OCI-LY7 (cell line): ENCODE measurements at regions not wholly inside any gene's neighbourhood (a gene's known extent, or its start where the extent isn't known, plus 50 kb on each side); places are given as distances from the start of the nearest gene placed in this dataset.
"Not testable (repeated sequence)": the region's sequence is repeated elsewhere in the genome, so short reads cannot be mapped to it uniquely, and the experiment has no call there.

Experiments
- BruUV-seq: library from RNA; stranded (reverse); fragments of 400-500 nt; replicated peaks from 2 replicates; lab custom pipeline; 2021; lab: Mats Ljungman, UMichigan
- CTCF ChIA-PET: fragments of 300-600 bp; sonication (Branson Sonifier 250); formaldehyde crosslinking; loops from one replicate; lab custom pipeline; 2022; ENCODE audit warnings: antibody characterized with exemption; ENCODE audit not compliant: unreplicated experiment; lab: Charles Lee
- POLR2A ChIA-PET: fragments of 300-600 bp; sonication (Branson Sonifier 250); formaldehyde crosslinking; loops from one replicate; lab custom pipeline; 2022; ENCODE audit warnings: antibody characterized with exemption; lab: Charles Lee
- DNase-seq: peaks from one replicate; pipeline ENCODE4 v3.0.0-alpha.2; 2015; ENCODE audit warnings: low spot score
- H2AFZ ChIP-seq: fragments of 200-600 bp; sonication (generic), shearing (Covaris generic); 2 replicates; pipeline ENCODE4 v1.6.1; 2014; ENCODE audit warnings: mild to moderate bottlenecking, antibody characterized with exemption, low read length, moderate library complexity
- H3K27ac ChIP-seq: fragments of 200-600 bp; sonication (generic); 2 replicates; pipeline ENCODE4 v1.5.1; 2014; ENCODE audit warnings: mixed run types, low read depth, mild to moderate bottlenecking, moderate library complexity, low read length, inconsistent platforms; ENCODE audit not compliant: poor library complexity, severe bottlenecking
- H3K36me3 ChIP-seq: fragments of 200-600 bp; sonication (generic); 2 replicates; pipeline ENCODE4 v1.6.1; 2014; ENCODE audit warnings: mild to moderate bottlenecking, antibody characterized with exemption, low read length, moderate library complexity, mixed read lengths; ENCODE audit not compliant: insufficient read depth
- H3K4me1 ChIP-seq: fragments of 200-600 bp; sonication (generic); 2 replicates; pipeline ENCODE4 v1.5.1; 2014; ENCODE audit warnings: mild to moderate bottlenecking, low read length; ENCODE audit not compliant: insufficient read depth, poor library complexity, severe bottlenecking
- H3K4me2 ChIP-seq: fragments of 200-600 bp; sonication (generic); 2 replicates; pipeline ENCODE4 v1.6.1; 2014; ENCODE audit warnings: mild to moderate bottlenecking, low read length
- H3K4me3 ChIP-seq: fragments of 200-600 bp; sonication (generic); 2 replicates; pipeline ENCODE4 v1.5.1; 2014; ENCODE audit warnings: mild to moderate bottlenecking, low read depth, low read length; ENCODE audit not compliant: poor library complexity, severe bottlenecking
- H3K79me2 ChIP-seq: fragments of 200-600 bp; sonication (generic); 2 replicates; pipeline ENCODE4 v1.6.1; 2016; ENCODE audit warnings: low read depth, mild to moderate bottlenecking, low read length, moderate library complexity, mixed read lengths; ENCODE audit not compliant: insufficient read depth
- H3K9me2 ChIP-seq: fragments of 200-600 bp; sonication (generic); 2 replicates; pipeline ENCODE4 v1.6.1; 2016; ENCODE audit warnings: mild to moderate bottlenecking, low read length, mixed read lengths; ENCODE audit not compliant: insufficient read depth
- H3K9me3 ChIP-seq: fragments of 200-600 bp; sonication (generic); 2 replicates; pipeline ENCODE4 v1.6.1; 2014; ENCODE audit warnings: mild to moderate bottlenecking, mixed run types, low read length, mixed read lengths
- H4K20me1 ChIP-seq: fragments of 200-600 bp; sonication (generic); 2 replicates; pipeline ENCODE4 v1.6.1; 2014; ENCODE audit warnings: mild to moderate bottlenecking, antibody characterized with exemption, low read length, moderate library complexity, mixed read lengths; ENCODE audit not compliant: insufficient read depth
- EZH2phosphoT487 ChIP-seq: fragments of 200-600 bp; sonication (generic); IDR thresholded peaks from 2 replicates; pipeline ENCODE4 v1.6.1; 2018; ENCODE audit warnings: low read depth, borderline replicate concordance, mild to moderate bottlenecking, mixed run types, antibody characterized with exemption, low read length, moderate library complexity, mixed read lengths
- intact Hi-C: fragments of 100-400 bp; cut with micrococcal nuclease; formaldehyde crosslinking; loops from one replicate; pipeline ENCODE4 v1.10.0; 2022; ENCODE audit not compliant: unreplicated experiment
- TF ChIP-seq, protein P1 (sequence below): fragments of 200-600 bp; sonication (generic); conservative IDR thresholded peaks from 2 replicates; pipeline ENCODE4 v1.5.1; 2014; ENCODE audit warnings: mild to moderate bottlenecking, antibody characterized with exemption, low read length, moderate library complexity, mixed read lengths

DNA sequence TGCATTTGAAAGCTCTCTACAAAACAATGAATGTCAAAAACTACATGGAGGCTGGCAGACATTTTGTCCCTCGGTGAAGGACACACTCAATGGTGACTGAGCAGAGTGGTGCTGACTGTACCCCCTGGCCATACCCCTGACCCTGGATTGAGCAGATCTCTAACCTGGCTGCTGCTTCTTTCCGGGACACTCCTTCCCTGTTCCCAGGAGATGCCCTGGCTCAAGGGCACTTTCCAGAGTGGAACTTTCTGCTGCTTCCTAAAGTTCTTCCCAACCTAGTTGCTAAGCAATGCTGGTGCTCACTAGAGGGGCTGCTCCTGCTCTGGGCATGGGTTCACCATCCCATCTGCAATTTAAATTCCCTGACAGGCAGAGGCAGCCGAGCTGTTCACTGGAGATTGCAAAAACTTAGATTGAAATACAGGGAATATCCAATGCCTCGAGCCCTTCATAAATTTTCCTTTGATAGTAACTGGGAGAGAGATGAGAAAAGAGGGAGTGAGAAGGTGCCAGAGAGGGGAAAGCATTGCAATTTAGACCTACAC, 384.3 kb upstream of the PODXL start:
- intact Hi-C loops, result no loop called here
- H3K9me3 ChIP-seq, result no peaks in the 10 kb centered on the region
- no peak overlapping the region for H3K4me3 ChIP-seq
- H3K27ac ChIP-seq, result no peak overlapping the region
- H3K79me2 ChIP-seq, result no peaks in the 10 kb centered on the region
- ChIA-PET CTCF (no interaction called here), POLR2A (no interaction called here)
- H3K9me2 ChIP-seq, result no peaks in the 10 kb centered on the region
- TF ChIP-seq, protein P1, sequence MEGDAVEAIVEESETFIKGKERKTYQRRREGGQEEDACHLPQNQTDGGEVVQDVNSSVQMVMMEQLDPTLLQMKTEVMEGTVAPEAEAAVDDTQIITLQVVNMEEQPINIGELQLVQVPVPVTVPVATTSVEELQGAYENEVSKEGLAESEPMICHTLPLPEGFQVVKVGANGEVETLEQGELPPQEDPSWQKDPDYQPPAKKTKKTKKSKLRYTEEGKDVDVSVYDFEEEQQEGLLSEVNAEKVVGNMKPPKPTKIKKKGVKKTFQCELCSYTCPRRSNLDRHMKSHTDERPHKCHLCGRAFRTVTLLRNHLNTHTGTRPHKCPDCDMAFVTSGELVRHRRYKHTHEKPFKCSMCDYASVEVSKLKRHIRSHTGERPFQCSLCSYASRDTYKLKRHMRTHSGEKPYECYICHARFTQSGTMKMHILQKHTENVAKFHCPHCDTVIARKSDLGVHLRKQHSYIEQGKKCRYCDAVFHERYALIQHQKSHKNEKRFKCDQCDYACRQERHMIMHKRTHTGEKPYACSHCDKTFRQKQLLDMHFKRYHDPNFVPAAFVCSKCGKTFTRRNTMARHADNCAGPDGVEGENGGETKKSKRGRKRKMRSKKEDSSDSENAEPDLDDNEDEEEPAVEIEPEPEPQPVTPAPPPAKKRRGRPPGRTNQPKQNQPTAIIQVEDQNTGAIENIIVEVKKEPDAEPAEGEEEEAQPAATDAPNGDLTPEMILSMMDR, result no peak
- H3K4me1 ChIP-seq, result no peaks in the 10 kb centered on the region
- H2AFZ ChIP-seq, result no peak overlapping the region
- no peaks in the 10 kb centered on the region for H3K36me3 ChIP-seq
- no peak for DNase-seq
- no TSS peak for BruUV-seq
- no peak overlapping the region for H3K4me2 ChIP-seq
- no peaks in the 10 kb centered on the region for H4K20me1 ChIP-seq

DNA sequence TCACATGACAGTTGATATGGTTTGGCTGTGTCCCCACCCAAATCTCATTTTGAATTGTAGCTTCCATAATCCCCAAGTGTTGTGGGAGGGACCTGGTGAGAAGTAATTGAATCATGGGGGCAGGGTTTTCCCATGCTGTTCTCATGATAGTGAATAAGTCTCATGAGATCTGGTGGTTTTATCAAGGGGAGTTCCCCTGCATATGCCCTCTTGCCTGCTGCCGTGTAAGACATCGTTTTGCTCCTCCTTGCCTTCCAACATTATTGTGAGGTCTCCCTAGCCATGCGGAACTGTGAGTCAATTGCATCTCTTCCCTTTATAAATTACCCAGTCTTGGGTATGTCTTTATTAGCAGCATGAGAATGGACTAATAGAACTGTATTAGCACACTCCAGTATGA, 382.4 kb upstream of the PODXL start:
- H3K9me2 ChIP-seq, H4K20me1 ChIP-seq, BruUV-seq, POLR2A ChIA-PET, intact Hi-C loops, H3K27ac ChIP-seq, H3K36me3 ChIP-seq, H3K4me1 ChIP-seq, CTCF ChIA-PET, DNase-seq, H3K4me2 ChIP-seq, H2AFZ ChIP-seq, H3K79me2 ChIP-seq, H3K9me3 ChIP-seq, H3K4me3 ChIP-seq: not testable (repeated sequence)

DNA sequence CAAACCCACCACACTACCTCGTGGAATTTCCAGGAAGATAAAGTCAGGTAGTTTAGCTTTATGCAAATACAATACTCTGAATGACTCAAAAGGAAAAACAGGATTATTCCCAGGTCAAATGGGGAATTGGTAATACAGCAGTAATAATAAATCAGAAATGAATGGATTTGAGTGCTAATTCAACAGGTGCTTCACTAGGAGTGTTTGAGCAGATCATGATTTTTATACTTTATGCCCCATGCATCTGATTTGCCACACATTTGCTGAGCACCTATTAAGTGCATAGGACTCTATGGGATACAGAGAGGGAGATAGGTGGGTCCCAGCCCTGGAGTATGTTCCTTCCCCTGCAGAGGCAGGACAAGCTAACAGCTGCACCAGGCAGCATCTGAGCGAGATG, 381.4 kb upstream of the PODXL start:
- ChIA-PET POLR2A (no interaction called here), CTCF (no interaction called here)
- Histone ChIP-seq H2AFZ (no peak overlapping the region), H3K27ac (no peak overlapping the region), H3K9me3 (no peaks in the 10 kb centered on the region), H3K9me2 (no peaks in the 10 kb centered on the region), H3K36me3 (no peaks in the 10 kb centered on the region), H4K20me1 (no peaks in the 10 kb centered on the region), H3K4me1 (no peaks in the 10 kb centered on the region), H3K79me2 (no peaks in the 10 kb centered on the region), H3K4me2 (no peak overlapping the region), H3K4me3 (no peak overlapping the region)
- TF ChIP-seq, protein P1, result no peak
- no peak for TF ChIP-seq EZH2phosphoT487
- DNase-seq, result no peak
- intact Hi-C loops, result no loop called here
- no TSS peak for BruUV-seq
